PFSK-1 (cell line): ENCODE measurements at regions not wholly inside any gene's neighbourhood (a gene's known extent, or its start where the extent isn't known, plus 50 kb on each side); places are given as distances from the start of the nearest gene placed in this dataset.

ENCODE experiments used
- FOXP2 ChIP-seq: optimal IDR thresholded peaks from 2 replicates; pipeline ENCODE3; 2011; ENCODE audit warnings: borderline replicate concordance, control low read depth, inconsistent platforms; ENCODE audit not compliant: insufficient read depth; ENCODE audit errors: extremely low read length, extremely low read depth
- POLR2AphosphoS5 ChIP-seq: IDR thresholded peaks from 2 replicates; pipeline ENCODE4 v1.6.1; 2012; ENCODE audit warnings: low read depth, mild to moderate bottlenecking, control low read depth, low read length, moderate library complexity
- REST ChIP-seq, 2 experiments: IDR thresholded peaks; 2 replicates each; pipeline versions ENCODE4 v1.6.1 to v1.8.0; 2011 to 2012; ENCODE audit warnings: low read depth in 2 of 2, low read length in 2 of 2, control low read depth in 1 of 2, inconsistent platforms in 1 of 2, mild to moderate bottlenecking in 1 of 2, moderate library complexity in 1 of 2; ENCODE audit not compliant: insufficient read depth in 1 of 2
- SIN3A ChIP-seq: IDR thresholded peaks from 2 replicates; pipeline ENCODE4 v1.6.1; 2012; ENCODE audit warnings: mild to moderate bottlenecking, low read length, moderate library complexity, borderline replicate concordance; ENCODE audit not compliant: insufficient read depth
- TAF1 ChIP-seq: IDR thresholded peaks from 2 replicates; pipeline ENCODE4 v1.6.1; 2012; ENCODE audit warnings: low read length, control low read depth, borderline replicate concordance; ENCODE audit not compliant: insufficient read depth

GRCh38 chr13:82214341-82214740 is 1667.9 kb downstream of the SLITRK1 start:
- no peak for TF ChIP-seq SIN3A
- no peak for TF ChIP-seq POLR2AphosphoS5
- no peak for TF ChIP-seq FOXP2
- no peak for TF ChIP-seq TAF1
- TF ChIP-seq REST (IDR thresholded peaks at IDR 0.05; ENCODE audit: insufficient read depth in 1 of 2, low read depth in 2 of 2, low read length in 2 of 2): no peak

- TF ChIP-seq TAF1: no peak
- TF ChIP-seq REST (IDR thresholded peaks at IDR 0.05; ENCODE audit: insufficient read depth in 1 of 2, low read depth in 2 of 2, low read length in 2 of 2): no peak
- no peak for TF ChIP-seq SIN3A
- TF ChIP-seq POLR2AphosphoS5: no peak
- TF ChIP-seq FOXP2: no peak
Measured at GRCh38 chr13:82206241-82206640, 1676.0 kb downstream of the SLITRK1 start.

- TF ChIP-seq REST (IDR thresholded peaks at IDR 0.05; ENCODE audit: insufficient read depth in 1 of 2, low read depth in 2 of 2, low read length in 2 of 2): no peak
- TF ChIP-seq POLR2AphosphoS5: no peak
- TF ChIP-seq TAF1: no peak
- no peak for TF ChIP-seq SIN3A
- no peak for TF ChIP-seq FOXP2
Measured at GRCh38 chr13:82202398-82202797, 1679.9 kb downstream of the SLITRK1 start.

GRCh38 chr13:82196087-82196486 is 1686.2 kb downstream of the SLITRK1 start:
- TF ChIP-seq SIN3A: no peak
- no peak for TF ChIP-seq FOXP2
- TF ChIP-seq REST (IDR thresholded peaks at IDR 0.05; ENCODE audit: insufficient read depth in 1 of 2, low read depth in 2 of 2, low read length in 2 of 2): no peak
- no peak for TF ChIP-seq POLR2AphosphoS5
- no peak for TF ChIP-seq TAF1

- TF ChIP-seq TAF1 (no peak), REST (IDR thresholded peaks at IDR 0.05; ENCODE audit: insufficient read depth in 1 of 2, low read depth in 2 of 2, low read length in 2 of 2) (no peak), POLR2AphosphoS5 (no peak), SIN3A (no peak), FOXP2 (no peak)
Measured at GRCh38 chr13:82187227-82187626, 1695.0 kb downstream of the SLITRK1 start.
